GM21515 (cell line): ENCODE measurements at regions not wholly inside any gene's neighbourhood (a gene's known extent, or its start where the extent isn't known, plus 50 kb on each side); places are given as distances from the start of the nearest gene placed in this dataset.
"Not testable (repeated sequence)": the region's sequence is repeated elsewhere in the genome, so short reads cannot be mapped to it uniquely, and the experiment has no call there.

Experiments
- ATAC-seq: cut with Tn5 transposase; IDR thresholded peaks from one replicate; pipeline ENCODE4 v1.9.1; 2021; ENCODE audit not compliant: unreplicated experiment

- ATAC-seq, result peak; percentile 70
Observed at GRCh38 chr18:14190776-14191442, 58.7 kb upstream of the ZNF519 start.

DNA sequence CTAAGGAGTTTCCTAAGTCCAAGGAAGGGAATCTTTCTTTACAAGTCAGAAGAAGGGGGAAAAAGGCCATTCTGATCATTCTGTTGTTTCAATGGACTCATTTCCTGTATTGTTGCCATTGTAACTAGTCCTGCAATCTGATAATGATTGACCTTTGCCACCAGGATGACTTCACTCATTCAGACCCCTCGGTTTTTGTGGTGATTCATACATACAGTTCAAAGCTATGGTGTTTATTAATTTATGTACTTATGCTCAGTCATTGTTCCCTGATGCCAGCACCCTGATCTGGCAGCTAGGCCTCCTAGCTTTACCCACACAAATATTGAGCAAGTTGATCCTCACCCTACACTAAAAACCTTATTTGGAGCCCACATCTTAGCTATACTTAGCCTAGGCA lies 57.6 kb upstream of the ZNF519 start:
- no peak for ATAC-seq

- not testable (repeated sequence) for ATAC-seq
Observed at GRCh38 chr18:14188751-14189406, 56.6 kb upstream of the ZNF519 start.
